Chondrocyte (in vitro differentiated cells): ENCODE measurements at regions not wholly inside any gene's neighbourhood (a gene's known extent, or its start where the extent isn't known, plus 50 kb on each side); places are given as distances from the start of the nearest gene placed in this dataset.

Experiments used
- DNase-seq: peaks from one replicate; pipeline ENCODE4 v3.0.0; 2021; ENCODE audit warnings: mixed read lengths, low spot score
- H3K27ac Mint-ChIP-seq: one replicate; pipeline ENCODE4 v1.8.0; 2021; ENCODE audit warnings: mild to moderate bottlenecking, moderate library complexity, mixed read lengths; ENCODE audit not compliant: unreplicated experiment
- H3K27me3 Mint-ChIP-seq: 2 replicates; pipeline ENCODE4 v1.8.0; 2021; ENCODE audit warnings: low read depth, mixed read lengths
- H3K36me3 Mint-ChIP-seq: 2 replicates; pipeline ENCODE4 v1.8.0; 2021; ENCODE audit warnings: low read depth, mixed read lengths
- H3K4me1 Mint-ChIP-seq: 2 replicates; pipeline ENCODE4 v1.8.0; 2021; ENCODE audit warnings: low read depth, mild to moderate bottlenecking, mixed read lengths
- H3K4me3 Mint-ChIP-seq: one replicate; pipeline ENCODE4 v1.8.0; 2021; ENCODE audit warnings: mild to moderate bottlenecking, moderate library complexity, mixed read lengths; ENCODE audit not compliant: unreplicated experiment
- H3K9me3 Mint-ChIP-seq: 2 replicates; pipeline ENCODE4 v1.8.0; 2021; ENCODE audit warnings: low read depth, mixed read lengths
- TF ChIP-seq, protein P1 (sequence below): fragments of 200-600 bp; sonication (generic); IDR thresholded peaks from 2 replicates; pipeline ENCODE4 v1.5.0; 2021; ENCODE audit warnings: antibody characterized with exemption, mild to moderate bottlenecking, moderate library complexity

DNA sequence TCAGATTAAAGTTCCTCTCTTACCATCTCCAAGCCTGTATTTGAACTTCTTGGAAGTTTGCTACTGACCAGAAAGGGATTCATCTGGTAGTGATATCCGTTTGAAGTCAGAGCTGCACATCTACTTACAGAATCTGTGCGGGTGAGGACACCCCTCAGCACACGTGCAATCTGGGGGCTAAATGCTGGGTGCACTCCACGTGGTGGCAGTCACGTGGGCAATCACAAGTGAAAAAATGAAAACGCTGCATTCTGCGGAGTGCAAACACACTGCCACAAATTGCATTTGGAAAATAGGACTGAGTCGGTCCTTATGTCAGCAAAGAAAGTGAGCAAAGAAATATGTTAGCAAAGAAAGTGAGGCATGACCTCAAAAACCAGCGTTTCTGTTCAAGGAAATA lies 76.1 kb upstream of the GYPC start:
- no peak overlapping the region for H3K4me3 Mint-ChIP-seq
- no peak for DNase-seq
- no peaks in the 10 kb centered on the region for H3K4me1 Mint-ChIP-seq
- TF ChIP-seq, protein P1, sequence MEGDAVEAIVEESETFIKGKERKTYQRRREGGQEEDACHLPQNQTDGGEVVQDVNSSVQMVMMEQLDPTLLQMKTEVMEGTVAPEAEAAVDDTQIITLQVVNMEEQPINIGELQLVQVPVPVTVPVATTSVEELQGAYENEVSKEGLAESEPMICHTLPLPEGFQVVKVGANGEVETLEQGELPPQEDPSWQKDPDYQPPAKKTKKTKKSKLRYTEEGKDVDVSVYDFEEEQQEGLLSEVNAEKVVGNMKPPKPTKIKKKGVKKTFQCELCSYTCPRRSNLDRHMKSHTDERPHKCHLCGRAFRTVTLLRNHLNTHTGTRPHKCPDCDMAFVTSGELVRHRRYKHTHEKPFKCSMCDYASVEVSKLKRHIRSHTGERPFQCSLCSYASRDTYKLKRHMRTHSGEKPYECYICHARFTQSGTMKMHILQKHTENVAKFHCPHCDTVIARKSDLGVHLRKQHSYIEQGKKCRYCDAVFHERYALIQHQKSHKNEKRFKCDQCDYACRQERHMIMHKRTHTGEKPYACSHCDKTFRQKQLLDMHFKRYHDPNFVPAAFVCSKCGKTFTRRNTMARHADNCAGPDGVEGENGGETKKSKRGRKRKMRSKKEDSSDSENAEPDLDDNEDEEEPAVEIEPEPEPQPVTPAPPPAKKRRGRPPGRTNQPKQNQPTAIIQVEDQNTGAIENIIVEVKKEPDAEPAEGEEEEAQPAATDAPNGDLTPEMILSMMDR, result no peak
- H3K27me3 Mint-ChIP-seq, result peaks cover 8% of the 10 kb centered on the region
- H3K36me3 Mint-ChIP-seq, result no peaks in the 10 kb centered on the region
- no peaks in the 10 kb centered on the region for H3K9me3 Mint-ChIP-seq
- H3K27ac Mint-ChIP-seq, result no peak overlapping the region

DNA sequence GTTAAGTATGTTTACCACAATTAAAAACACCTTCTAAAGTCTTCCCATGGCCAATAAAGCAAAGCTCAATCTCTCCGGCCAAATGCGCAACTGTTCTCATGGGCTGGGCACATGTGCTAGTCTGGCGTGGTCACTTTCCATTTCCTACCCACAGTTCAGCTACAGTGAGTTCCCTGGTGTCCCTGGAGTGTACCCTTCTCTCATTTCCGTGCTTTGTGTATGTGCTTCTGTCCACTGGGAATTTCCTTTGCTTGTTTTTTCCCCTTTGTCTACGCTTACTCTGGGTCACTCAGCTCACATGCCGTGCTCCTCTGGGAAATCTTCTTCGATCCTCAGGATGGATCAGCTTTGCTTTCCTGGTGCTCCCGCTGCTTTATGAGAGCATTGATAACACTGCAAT lies 69.6 kb upstream of the GYPC start:
- H3K4me1 Mint-ChIP-seq, result no peaks in the 10 kb centered on the region
- no peak overlapping the region for H3K4me3 Mint-ChIP-seq
- no peak overlapping the region for H3K27ac Mint-ChIP-seq
- no peak for DNase-seq
- H3K9me3 Mint-ChIP-seq, result no peaks in the 10 kb centered on the region
- TF ChIP-seq, protein P1, result no peak
- no peaks in the 10 kb centered on the region for H3K36me3 Mint-ChIP-seq
- H3K27me3 Mint-ChIP-seq, result peaks cover 5% of the 10 kb centered on the region

DNA sequence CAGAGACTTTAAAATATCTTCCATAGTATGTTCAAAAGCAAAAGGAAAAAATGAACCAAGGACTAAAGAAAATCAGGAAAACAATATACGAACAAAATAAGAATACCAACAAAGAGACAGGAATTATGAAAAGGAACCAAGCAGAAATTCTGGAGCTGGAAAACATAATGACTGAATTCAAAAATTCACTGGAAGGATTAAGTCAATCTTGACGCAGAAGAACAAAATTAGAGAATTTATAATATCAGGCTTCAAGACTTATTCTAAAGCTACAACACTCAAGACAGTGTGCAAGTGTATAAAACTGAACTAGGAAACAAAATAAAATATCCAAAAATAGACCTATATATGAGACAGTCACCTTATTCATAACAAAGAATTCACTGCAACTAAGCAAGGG lies 56.9 kb upstream of the GYPC start:
- Mint-ChIP-seq H3K36me3 (peaks cover 4% of the 10 kb centered on the region), H3K9me3 (peaks cover 17% of the 10 kb centered on the region), H3K27me3 (peaks cover 6% of the 10 kb centered on the region), H3K4me3 (no peak overlapping the region), H3K4me1 (no peaks in the 10 kb centered on the region), H3K27ac (no peak overlapping the region)
- no peak for DNase-seq
- TF ChIP-seq, protein P1, result no peak

DNA sequence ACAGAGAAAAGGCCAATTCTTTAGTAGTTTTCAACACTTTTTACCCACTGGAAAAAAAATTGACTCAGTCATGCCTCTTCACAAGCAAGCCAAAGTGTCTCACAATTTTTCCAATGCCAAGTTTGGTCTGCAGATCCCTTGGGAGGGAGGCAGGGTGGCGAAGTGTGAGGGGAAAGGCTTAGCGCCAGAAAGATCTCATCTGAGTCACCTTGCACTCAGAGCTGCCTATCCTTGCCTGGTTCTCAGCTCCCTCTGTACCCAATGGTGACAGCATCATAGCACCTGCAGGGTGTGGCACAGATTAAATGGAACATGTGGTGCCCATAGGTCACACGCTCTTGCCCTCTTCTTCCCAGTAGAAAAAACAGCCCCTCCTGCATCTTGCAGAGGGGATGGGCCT lies 55.2 kb upstream of the GYPC start:
- Mint-ChIP-seq H3K27me3 (no peaks in the 10 kb centered on the region), H3K36me3 (peaks cover 9% of the 10 kb centered on the region), H3K4me1 (no peaks in the 10 kb centered on the region), H3K4me3 (no peak overlapping the region), H3K27ac (no peak overlapping the region), H3K9me3 (peaks cover 33% of the 10 kb centered on the region)
- no peak for DNase-seq
- TF ChIP-seq, protein P1, result no peak

DNA sequence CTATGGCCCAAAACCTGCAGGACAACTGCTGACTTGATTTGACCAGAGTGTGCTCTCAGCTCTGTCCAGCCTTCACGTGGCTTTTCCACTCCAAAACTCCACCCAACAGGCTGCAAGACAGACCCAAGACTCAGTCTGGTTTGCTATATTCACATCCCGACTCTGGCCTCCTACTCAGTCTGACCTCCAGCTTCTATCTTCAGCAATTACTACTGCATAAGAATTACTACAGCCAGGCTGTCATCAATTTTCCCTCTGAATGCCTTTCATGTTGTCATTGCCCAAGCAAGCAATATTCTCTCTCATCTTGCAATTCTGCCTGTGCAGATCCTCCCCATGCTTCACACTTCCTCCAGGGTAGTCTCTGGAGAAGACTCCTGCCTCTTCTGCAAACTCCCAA lies 53.6 kb upstream of the GYPC start:
- Mint-ChIP-seq H3K27me3 (no peaks in the 10 kb centered on the region), H3K9me3 (peaks cover 41% of the 10 kb centered on the region), H3K4me1 (no peaks in the 10 kb centered on the region), H3K27ac (no peak overlapping the region), H3K36me3 (peaks cover 11% of the 10 kb centered on the region), H3K4me3 (no peak overlapping the region)
- no peak for DNase-seq
- TF ChIP-seq, protein P1, result no peak
